Activated CD4-positive, alpha-beta T cell treated with anti-CD3 and anti-CD28 coated beads, Interleukin-2, amount 10 ng/mL, durations not matched to agents 7 days and 5 days (primary cell): ENCODE measurements at regions not wholly inside any gene's neighbourhood (a gene's known extent, or its start where the extent isn't known, plus 50 kb on each side); places are given as distances from the start of the nearest gene placed in this dataset.

ENCODE experiments used
- CTCF ChIA-PET: fragments of 350-600 bp; sonication (Branson Sonifier 250); formaldehyde crosslinking; loops from one replicate; lab custom pipeline; 2021; ENCODE audit warnings: antibody characterized with exemption; lab: Charles Lee
- POLR2A ChIA-PET: fragments of 350-600 bp; sonication (Branson Sonifier 250); formaldehyde crosslinking; loops from one replicate; lab custom pipeline; 2021; ENCODE audit warnings: antibody characterized with exemption; lab: Charles Lee
- DNase-seq: peaks from one replicate; pipeline ENCODE4 v3.0.0-alpha.2; 2020
- H3K27ac Mint-ChIP-seq: one replicate; pipeline ENCODE4 v1.8.0; 2021; ENCODE audit warnings: mild to moderate bottlenecking, moderate library complexity, mixed read lengths
- H3K27me3 Mint-ChIP-seq: one replicate; pipeline ENCODE4 v1.8.0; 2021; ENCODE audit warnings: mixed read lengths
- H3K36me3 Mint-ChIP-seq: one replicate; pipeline ENCODE4 v1.8.0; 2021; ENCODE audit warnings: low read depth, mixed read lengths
- H3K4me1 Mint-ChIP-seq: one replicate; pipeline ENCODE4 v1.8.0; 2021; ENCODE audit warnings: mixed read lengths
- H3K4me3 Mint-ChIP-seq: one replicate; pipeline ENCODE4 v1.8.0; 2021; ENCODE audit warnings: mild to moderate bottlenecking, moderate library complexity, mixed read lengths
- H3K9me3 Mint-ChIP-seq: one replicate; pipeline ENCODE4 v1.8.0; 2021; ENCODE audit warnings: mixed read lengths

- H3K27me3 Mint-ChIP-seq: no peaks in the 10 kb centered on the region
Measured at GRCh38 chr4:108483079-108483478, 137.3 kb upstream of the RPL34 start.

GRCh38 chr4:108480881-108481280 is 139.5 kb upstream of the RPL34 start:
- POLR2A ChIA-PET: no interaction called here
- CTCF ChIA-PET: interaction anchor here (1.3 to 1.7 kb wide), 3 partner anchors 11 to 39 kb away, joined by 3 to 5 read pairs (median 4); no protein-coding TSS in a partner anchor
- Mint-ChIP-seq H3K4me3 (no peak overlapping the region), H3K27me3 (no peaks in the 10 kb centered on the region), H3K4me1 (peaks cover 41% of the 10 kb centered on the region), H3K27ac (no peak overlapping the region), H3K36me3 (peaks cover 5% of the 10 kb centered on the region), H3K9me3 (peaks cover 3% of the 10 kb centered on the region)
- DNase-seq: no peak

More at GRCh38 chr4:108483079-108483478, 137.3 kb upstream of the RPL34 start:
- ChIA-PET POLR2A (no interaction called here), CTCF (no interaction called here)
- Mint-ChIP-seq H3K9me3 (peaks cover 3% of the 10 kb centered on the region), H3K4me1 (peaks cover 40% of the 10 kb centered on the region), H3K27ac (peak overlapping the region; percentile 83), H3K36me3 (peaks cover 5% of the 10 kb centered on the region), H3K4me3 (peak overlapping the region; percentile 50)
- DNase-seq: peak; percentile 47

GRCh38 chr4:108477527-108478108 is 142.8 kb upstream of the RPL34 start:
- Mint-ChIP-seq H3K27ac (no peak overlapping the region), H3K9me3 (no peaks in the 10 kb centered on the region), H3K36me3 (no peaks in the 10 kb centered on the region), H3K4me1 (peaks cover 29% of the 10 kb centered on the region), H3K4me3 (no peak overlapping the region), H3K27me3 (no peaks in the 10 kb centered on the region)
- CTCF ChIA-PET: interaction anchor here (1.2 kb wide), 1 partner anchor 35 kb away, joined by 5 read pairs; no protein-coding TSS in a partner anchor
- POLR2A ChIA-PET: no interaction called here
- DNase-seq: no peak

- DNase-seq: peak; percentile 24
- Mint-ChIP-seq H3K9me3 (peaks cover 3% of the 10 kb centered on the region), H3K4me1 (peaks cover 32% of the 10 kb centered on the region), H3K36me3 (no peaks in the 10 kb centered on the region), H3K27ac (no peak overlapping the region), H3K27me3 (no peaks in the 10 kb centered on the region), H3K4me3 (no peak overlapping the region)
- POLR2A ChIA-PET: no interaction called here
- CTCF ChIA-PET: no interaction called here
Measured at GRCh38 chr4:108473163-108473720, 147.1 kb upstream of the RPL34 start.

GRCh38 chr4:108466936-108467902 is 153.2 kb upstream of the RPL34 start:
- Mint-ChIP-seq H3K27me3 (no peaks in the 10 kb centered on the region), H3K4me3 (peak overlapping the region; percentile 58), H3K27ac (peak overlapping the region; percentile 98), H3K36me3 (peaks cover 9% of the 10 kb centered on the region), H3K4me1 (peaks cover 46% of the 10 kb centered on the region), H3K9me3 (peaks cover 11% of the 10 kb centered on the region)
- ChIA-PET POLR2A (interaction anchor here (0.6 to 1.4 kb wide), 2 partner anchors 294 to 315 kb away, joined by 3 to 5 read pairs; no protein-coding TSS in a partner anchor), CTCF (interaction anchor here (0.6 to 1.6 kb wide), 6 partner anchors 19 to 448 kb away, joined by 3 to 4 read pairs (median 3); no protein-coding TSS in a partner anchor)
- peak; percentile 51 for DNase-seq

- Mint-ChIP-seq H3K27ac (peak overlapping the region; percentile 98), H3K4me3 (peak overlapping the region; percentile 30), H3K36me3 (peaks cover 9% of the 10 kb centered on the region), H3K4me1 (peaks cover 43% of the 10 kb centered on the region), H3K27me3 (no peaks in the 10 kb centered on the region), H3K9me3 (peaks cover 13% of the 10 kb centered on the region)
- ChIA-PET POLR2A (no interaction called here), CTCF (interaction anchor here (1.0 to 1.6 kb wide), 3 partner anchors 18 to 446 kb away, joined by 3 to 4 read pairs (median 3); no protein-coding TSS in a partner anchor)
- no peak for DNase-seq
Measured at GRCh38 chr4:108465886-108466500, 154.4 kb upstream of the RPL34 start.

- H3K4me3 Mint-ChIP-seq: no peak overlapping the region
- H3K27ac Mint-ChIP-seq: no peak overlapping the region
- no peaks in the 10 kb centered on the region for H3K4me1 Mint-ChIP-seq
- POLR2A ChIA-PET: no interaction called here
- peaks cover 9% of the 10 kb centered on the region for H3K9me3 Mint-ChIP-seq
- H3K27me3 Mint-ChIP-seq: peaks cover 11% of the 10 kb centered on the region
- CTCF ChIA-PET: no interaction called here
- no peak for DNase-seq
- H3K36me3 Mint-ChIP-seq: peaks cover 6% of the 10 kb centered on the region
Measured at GRCh38 chr4:108458681-108459080, 161.7 kb upstream of the RPL34 start.

GRCh38 chr4:108454227-108454626 is 166.1 kb upstream of the RPL34 start:
- POLR2A ChIA-PET: no interaction called here
- peaks cover 4% of the 10 kb centered on the region for H3K4me1 Mint-ChIP-seq
- CTCF ChIA-PET: interaction anchor here (1.3 kb wide), 1 partner anchor 10 kb away, joined by 3 read pairs; no protein-coding TSS in a partner anchor
- DNase-seq: no peak
- peaks cover 6% of the 10 kb centered on the region for H3K36me3 Mint-ChIP-seq
- H3K9me3 Mint-ChIP-seq: no peaks in the 10 kb centered on the region
- no peak overlapping the region for H3K27ac Mint-ChIP-seq
- no peak overlapping the region for H3K4me3 Mint-ChIP-seq
- peaks cover 11% of the 10 kb centered on the region for H3K27me3 Mint-ChIP-seq

GRCh38 chr4:108453366-108453765 is 167.0 kb upstream of the RPL34 start:
- peaks cover 6% of the 10 kb centered on the region for H3K36me3 Mint-ChIP-seq
- ChIA-PET POLR2A (interaction anchor here (0.7 kb wide), 1 partner anchor 59 kb away, joined by 4 read pairs; no protein-coding TSS in a partner anchor), CTCF (interaction anchor here (1.3 kb wide), 1 partner anchor 9 kb away, joined by 3 read pairs; no protein-coding TSS in a partner anchor)

GRCh38 chr4:108450236-108450898 is 170.0 kb upstream of the RPL34 start:
- Mint-ChIP-seq H3K4me3 (no peak overlapping the region), H3K4me1 (peaks cover 7% of the 10 kb centered on the region), H3K36me3 (peaks cover 4% of the 10 kb centered on the region), H3K9me3 (no peaks in the 10 kb centered on the region), H3K27me3 (peaks cover 12% of the 10 kb centered on the region), H3K27ac (no peak overlapping the region)
- DNase-seq: no peak
- CTCF ChIA-PET: interaction anchor here (0.6 to 1.4 kb wide), 2 partner anchors 10 to 122 kb away, joined by 3 to 4 read pairs; no protein-coding TSS in a partner anchor
- POLR2A ChIA-PET: no interaction called here

More at GRCh38 chr4:108453366-108453765, 167.0 kb upstream of the RPL34 start:
- Mint-ChIP-seq H3K4me1 (peaks cover 7% of the 10 kb centered on the region), H3K9me3 (no peaks in the 10 kb centered on the region), H3K27me3 (peaks cover 11% of the 10 kb centered on the region), H3K27ac (no peak overlapping the region), H3K4me3 (no peak overlapping the region)
- DNase-seq: no peak

- no peak for DNase-seq
- POLR2A ChIA-PET: no interaction called here
- CTCF ChIA-PET: interaction anchor here (0.7 to 1.4 kb wide), 2 partner anchors 9 to 69 kb away, joined by 3 to 4 read pairs; no protein-coding TSS in a partner anchor
Measured at GRCh38 chr4:108449129-108449528, 171.2 kb upstream of the RPL34 start.

More at GRCh38 chr4:108449129-108449528, 171.2 kb upstream of the RPL34 start:
- peaks cover 2% of the 10 kb centered on the region for H3K27me3 Mint-ChIP-seq
- no peak overlapping the region for H3K4me3 Mint-ChIP-seq
- no peak overlapping the region for H3K27ac Mint-ChIP-seq
- peaks cover 7% of the 10 kb centered on the region for H3K4me1 Mint-ChIP-seq
- H3K36me3 Mint-ChIP-seq: no peaks in the 10 kb centered on the region
- H3K9me3 Mint-ChIP-seq: no peaks in the 10 kb centered on the region
